ENCODE measurements at regions not wholly inside any gene's neighbourhood (a gene's known extent, or its start where the extent isn't known, plus 50 kb on each side); places are given as distances from the start of the nearest gene placed in this dataset.
"Not testable (repeated sequence)": the region's sequence is repeated elsewhere in the genome, so short reads cannot be mapped to it uniquely, and the experiment has no call there.

GRCh38 chr13:50649211-50649610, 194.3 kb downstream of the DLEU7 start:
- intact Hi-C loops (cut with DNase I), result no loop called here
- DNase-seq (ENCODE audit: extremely low spot score in 2 of 2), result no peak

GRCh38 chr13:50650592-50651504, 192.6 kb downstream of the DLEU7 start:
- no peak overlapping the region for H3K27ac ChIP-seq
- H3K27me3 ChIP-seq, result no peaks in the 10 kb centered on the region
- H3K36me3 ChIP-seq, result no peaks in the 10 kb centered on the region
- intact Hi-C loops (cut with DNase I), result no loop called here
- no peaks in the 10 kb centered on the region for H3K9me3 ChIP-seq
- DNase-seq (ENCODE audit: extremely low spot score in 2 of 2), result no peak
- H3K4me1 ChIP-seq, result no peaks in the 10 kb centered on the region
- H3K4me3 ChIP-seq, result no peak overlapping the region
- TF ChIP-seq POLR2A (IDR thresholded peaks at IDR 0.05) (no peak), POLR2AphosphoS5 (IDR thresholded peaks at IDR 0.05; ENCODE audit: insufficient read depth in 1 of 2, low read depth in 1 of 2) (no peak), CTCF (IDR thresholded peaks at IDR 0.05) (no peak)

More at GRCh38 chr13:50649211-50649610, 194.3 kb downstream of the DLEU7 start:
- Histone ChIP-seq H3K27ac (no peak overlapping the region), H3K4me3 (no peak overlapping the region), H3K36me3 (no peaks in the 10 kb centered on the region), H3K9me3 (no peaks in the 10 kb centered on the region), H3K27me3 (no peaks in the 10 kb centered on the region), H3K4me1 (no peaks in the 10 kb centered on the region)
- TF ChIP-seq POLR2AphosphoS5 (IDR thresholded peaks at IDR 0.05; ENCODE audit: insufficient read depth in 1 of 2, low read depth in 1 of 2), result no peak
- TF ChIP-seq POLR2A (IDR thresholded peaks at IDR 0.05), result no peak
- no peak for TF ChIP-seq CTCF (IDR thresholded peaks at IDR 0.05)

- Histone ChIP-seq H3K27ac (no peak overlapping the region), H3K4me3 (no peak overlapping the region), H3K36me3 (no peaks in the 10 kb centered on the region), H3K9me3 (no peaks in the 10 kb centered on the region), H3K27me3 (no peaks in the 10 kb centered on the region), H3K4me1 (no peaks in the 10 kb centered on the region)
- no peak for TF ChIP-seq POLR2A (IDR thresholded peaks at IDR 0.05)
- no peak for DNase-seq (ENCODE audit: extremely low spot score in 2 of 2)
- intact Hi-C loops (cut with DNase I), result no loop called here
Measured at GRCh38 chr13:50651922-50652321, 191.6 kb downstream of the DLEU7 start.

GRCh38 chr13:50654331-50654730, 189.2 kb downstream of the DLEU7 start:
- no peak for TF ChIP-seq POLR2A (IDR thresholded peaks at IDR 0.05)
- TF ChIP-seq POLR2AphosphoS5 (IDR thresholded peaks at IDR 0.05; ENCODE audit: insufficient read depth in 1 of 2, low read depth in 1 of 2), result no peak
- TF ChIP-seq CTCF (IDR thresholded peaks at IDR 0.05), result no peak
- Histone ChIP-seq H3K9me3 (no peaks in the 10 kb centered on the region), H3K4me3 (no peak overlapping the region), H3K36me3 (no peaks in the 10 kb centered on the region), H3K27me3 (no peaks in the 10 kb centered on the region), H3K27ac (no peak overlapping the region), H3K4me1 (no peaks in the 10 kb centered on the region)
- DNase-seq (ENCODE audit: extremely low spot score in 2 of 2), result no peak
- intact Hi-C loops (cut with DNase I), result no loop called here

GRCh38 chr13:50661881-50662280, 181.6 kb downstream of the DLEU7 start:
- intact Hi-C loops (cut with DNase I); DNase-seq (ENCODE audit: extremely low spot score in 2 of 2): not testable (repeated sequence)

GRCh38 chr13:50664951-50665350, 178.5 kb downstream of the DLEU7 start:
- Histone ChIP-seq H3K4me1 (no peaks in the 10 kb centered on the region), H3K36me3 (no peaks in the 10 kb centered on the region), H3K27me3 (no peaks in the 10 kb centered on the region), H3K4me3 (no peak overlapping the region), H3K9me3 (no peaks in the 10 kb centered on the region), H3K27ac (no peak overlapping the region)
- DNase-seq (ENCODE audit: extremely low spot score in 2 of 2), result no peak
- TF ChIP-seq CTCF (IDR thresholded peaks at IDR 0.05), result no peak
- TF ChIP-seq POLR2A (IDR thresholded peaks at IDR 0.05), result no peak
- TF ChIP-seq POLR2AphosphoS5 (IDR thresholded peaks at IDR 0.05; ENCODE audit: insufficient read depth in 1 of 2, low read depth in 1 of 2), result no peak
- intact Hi-C loops (cut with DNase I), result no loop called here

More at GRCh38 chr13:50661881-50662280, 181.6 kb downstream of the DLEU7 start:
- not testable (repeated sequence) for H3K27ac ChIP-seq, H3K27me3 ChIP-seq, H3K9me3 ChIP-seq, H3K4me3 ChIP-seq, H3K4me1 ChIP-seq, H3K36me3 ChIP-seq

All from vagina (tissue), 2 donors.